NCI-H446 treated with DMSO at 0.1 percent for 48 hours (cell line): ENCODE measurements at regions not wholly inside any gene's neighbourhood (a gene's known extent, or its start where the extent isn't known, plus 50 kb on each side); places are given as distances from the start of the nearest gene placed in this dataset.

Experiments
- DNase-seq: peaks from one replicate; lab custom pipeline; 2025; lab: John Stamatoyannopoulos, UW

DNA sequence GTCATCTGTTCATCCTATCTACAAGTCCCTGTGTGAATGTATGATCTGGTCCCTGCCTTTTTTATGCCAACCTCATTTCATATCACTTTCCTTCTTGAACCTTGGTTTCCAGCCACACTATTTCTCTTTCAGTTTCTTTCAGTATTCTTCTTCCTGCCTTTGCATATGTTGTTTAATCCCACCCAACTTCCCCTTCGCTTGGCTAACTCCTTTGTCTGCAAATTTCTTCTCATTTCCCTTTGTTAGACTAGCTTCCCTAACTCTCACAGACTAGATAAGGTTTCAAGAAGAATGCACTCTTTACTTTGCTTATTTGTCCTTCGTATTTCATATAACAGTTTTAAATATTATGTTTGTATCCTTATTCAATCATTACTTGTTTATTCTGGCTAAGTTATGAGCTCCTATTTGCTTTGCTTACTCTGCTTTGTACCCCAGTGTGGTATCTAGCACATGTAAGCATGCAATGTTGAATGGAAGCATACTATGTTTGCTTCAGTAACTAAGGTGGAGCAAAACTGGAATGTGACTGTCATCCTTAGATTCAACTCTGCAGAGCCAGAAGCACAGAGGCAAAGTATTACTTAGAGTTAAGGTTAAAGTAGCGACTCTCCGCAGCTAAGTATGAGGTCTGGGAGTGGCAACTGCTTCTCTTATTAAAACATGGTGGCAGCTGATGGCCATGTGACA, 681.3 kb downstream of the CPS1 start:
- no peak for DNase-seq

DNA sequence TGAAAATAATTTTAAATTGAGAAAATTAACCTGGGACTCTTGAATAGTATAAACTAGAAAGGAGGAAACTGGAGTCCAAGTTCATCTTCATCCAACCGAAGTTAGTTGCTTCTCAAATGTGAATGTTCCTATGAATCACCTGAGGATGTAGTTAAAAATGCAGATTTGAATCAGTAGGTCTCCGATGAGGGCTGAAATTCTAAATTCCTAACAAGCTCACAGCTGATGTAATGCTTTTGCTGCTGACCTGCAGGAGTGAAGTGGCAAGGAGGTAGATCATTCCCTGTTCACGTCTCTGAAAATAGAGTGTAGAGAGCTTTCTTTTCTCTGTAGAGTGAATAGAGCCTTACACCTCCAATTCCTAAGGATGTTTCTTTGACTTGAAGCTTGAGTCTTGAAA, 685.5 kb downstream of the CPS1 start:
- no peak for DNase-seq

DNA sequence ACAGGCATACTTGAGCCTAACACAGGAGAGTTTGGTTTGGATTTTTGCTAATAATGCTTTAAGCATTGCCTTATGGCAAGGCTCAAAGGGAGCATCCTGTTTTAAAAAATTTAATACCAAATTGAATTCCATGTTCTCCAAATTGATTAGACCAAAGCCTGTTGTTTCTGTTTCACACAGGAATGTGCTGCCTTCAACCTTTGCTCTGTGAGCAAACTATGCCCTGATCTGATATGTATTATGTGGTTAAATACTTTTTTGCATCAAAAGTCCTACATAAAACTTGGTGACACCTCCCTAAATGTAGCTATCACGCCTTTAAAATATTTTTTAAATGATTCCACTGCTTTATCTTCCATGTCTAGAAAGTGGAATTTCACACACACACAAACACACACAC, 691.4 kb downstream of the CPS1 start:
- DNase-seq = no peak

DNA sequence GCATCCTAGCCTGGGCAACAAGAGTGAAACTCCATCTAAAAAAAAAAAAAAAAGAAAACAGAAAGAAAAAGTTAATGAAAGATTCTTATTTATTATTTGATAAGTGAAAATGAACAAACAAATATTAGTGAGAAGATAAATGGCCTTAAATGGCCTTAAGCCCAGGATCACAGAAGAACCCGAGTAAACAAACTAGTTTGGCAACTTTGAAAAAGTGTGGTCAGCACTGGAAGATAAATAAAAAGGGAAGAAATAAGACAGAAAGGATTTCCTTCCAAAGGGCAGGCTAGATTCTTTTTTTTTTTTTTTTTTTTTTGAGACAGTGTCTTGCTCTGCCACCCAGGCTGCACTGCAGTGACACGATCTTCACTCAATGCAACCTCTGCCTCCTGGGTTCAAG, 692.4 kb downstream of the CPS1 start:
- no peak for DNase-seq

- no peak for DNase-seq
Measured at GRCh38 chr2:211251016-211251415, 694.6 kb downstream of the CPS1 start.

GRCh38 chr2:211258646-211259335, 702.4 kb downstream of the CPS1 start:
- no peak for DNase-seq

- no peak for DNase-seq
Measured at GRCh38 chr2:211259831-211260476, 703.6 kb downstream of the CPS1 start.

GRCh38 chr2:211270257-211270656, 713.9 kb downstream of the CPS1 start:
- DNase-seq = no peak

- DNase-seq = no peak
Measured at GRCh38 chr2:211281430-211282073, 725.2 kb downstream of the CPS1 start.

GRCh38 chr2:211302676-211303075, 746.3 kb downstream of the CPS1 start:
- DNase-seq = no peak

DNA sequence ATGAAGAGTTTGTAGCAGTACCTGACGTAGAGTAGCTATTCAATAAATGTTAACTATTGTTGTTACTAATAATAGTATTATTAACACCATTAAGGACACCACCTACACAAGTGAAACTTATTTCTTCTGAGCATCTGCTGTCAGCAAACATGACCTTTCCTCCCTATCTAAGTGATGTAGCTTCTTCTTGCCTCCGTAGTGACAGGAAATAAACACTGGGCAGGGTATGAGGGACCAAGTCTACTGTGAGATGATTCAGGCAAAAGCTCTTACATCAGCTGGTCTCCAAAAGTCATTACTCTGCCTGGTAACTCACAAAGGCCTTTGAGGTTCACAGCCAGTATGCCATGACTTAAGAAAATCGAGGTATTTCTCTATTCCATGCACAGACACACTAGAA, 750.5 kb downstream of the CPS1 start:
- no peak for DNase-seq
